ENCODE measurements at regions not wholly inside any gene's neighbourhood (a gene's known extent, or its start where the extent isn't known, plus 50 kb on each side); places are given as distances from the start of the nearest gene placed in this dataset.

DNA sequence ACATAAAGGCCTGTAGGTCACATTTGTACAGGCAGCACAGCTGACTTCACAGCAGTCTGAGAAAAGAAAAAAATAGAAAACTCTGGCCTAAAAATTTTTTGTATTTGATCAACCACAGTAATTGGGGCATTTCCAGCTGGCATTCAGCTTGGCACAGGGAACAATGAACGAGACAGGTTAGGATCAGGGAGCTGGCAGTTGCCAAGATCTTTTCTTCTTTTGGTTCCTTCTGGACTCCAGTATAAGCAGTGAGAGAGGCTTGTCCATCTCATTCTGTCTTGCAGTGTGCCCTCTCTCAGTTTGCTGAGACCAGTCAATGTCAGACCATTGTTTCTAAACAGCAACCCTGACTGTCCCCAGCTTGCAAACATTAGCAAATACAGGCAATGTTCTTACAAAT lies 601.1 kb downstream of the TLR4 start:
- TF ChIP-seq, protein P1, sequence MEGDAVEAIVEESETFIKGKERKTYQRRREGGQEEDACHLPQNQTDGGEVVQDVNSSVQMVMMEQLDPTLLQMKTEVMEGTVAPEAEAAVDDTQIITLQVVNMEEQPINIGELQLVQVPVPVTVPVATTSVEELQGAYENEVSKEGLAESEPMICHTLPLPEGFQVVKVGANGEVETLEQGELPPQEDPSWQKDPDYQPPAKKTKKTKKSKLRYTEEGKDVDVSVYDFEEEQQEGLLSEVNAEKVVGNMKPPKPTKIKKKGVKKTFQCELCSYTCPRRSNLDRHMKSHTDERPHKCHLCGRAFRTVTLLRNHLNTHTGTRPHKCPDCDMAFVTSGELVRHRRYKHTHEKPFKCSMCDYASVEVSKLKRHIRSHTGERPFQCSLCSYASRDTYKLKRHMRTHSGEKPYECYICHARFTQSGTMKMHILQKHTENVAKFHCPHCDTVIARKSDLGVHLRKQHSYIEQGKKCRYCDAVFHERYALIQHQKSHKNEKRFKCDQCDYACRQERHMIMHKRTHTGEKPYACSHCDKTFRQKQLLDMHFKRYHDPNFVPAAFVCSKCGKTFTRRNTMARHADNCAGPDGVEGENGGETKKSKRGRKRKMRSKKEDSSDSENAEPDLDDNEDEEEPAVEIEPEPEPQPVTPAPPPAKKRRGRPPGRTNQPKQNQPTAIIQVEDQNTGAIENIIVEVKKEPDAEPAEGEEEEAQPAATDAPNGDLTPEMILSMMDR (IDR thresholded peaks at IDR 0.05; ENCODE audit: insufficient read depth, low read depth, low read length), result no peak
- TF ChIP-seq EZH2 (IDR thresholded peaks at IDR 0.05; ENCODE audit: insufficient read depth, low read length), result no peak

Data from astrocyte (in vitro differentiated cells and primary cell).